ENCODE measurements at regions not wholly inside any gene's neighbourhood (a gene's known extent, or its start where the extent isn't known, plus 50 kb on each side); places are given as distances from the start of the nearest gene placed in this dataset.

GRCh38 chr15:70526974-70527325 is 236.4 kb downstream of the UACA start:
- intact Hi-C loops (cut with DNase I) = no loop called here
- TF ChIP-seq POLR2A (IDR thresholded peaks at IDR 0.05) = no peak
- TF ChIP-seq, protein P1, sequence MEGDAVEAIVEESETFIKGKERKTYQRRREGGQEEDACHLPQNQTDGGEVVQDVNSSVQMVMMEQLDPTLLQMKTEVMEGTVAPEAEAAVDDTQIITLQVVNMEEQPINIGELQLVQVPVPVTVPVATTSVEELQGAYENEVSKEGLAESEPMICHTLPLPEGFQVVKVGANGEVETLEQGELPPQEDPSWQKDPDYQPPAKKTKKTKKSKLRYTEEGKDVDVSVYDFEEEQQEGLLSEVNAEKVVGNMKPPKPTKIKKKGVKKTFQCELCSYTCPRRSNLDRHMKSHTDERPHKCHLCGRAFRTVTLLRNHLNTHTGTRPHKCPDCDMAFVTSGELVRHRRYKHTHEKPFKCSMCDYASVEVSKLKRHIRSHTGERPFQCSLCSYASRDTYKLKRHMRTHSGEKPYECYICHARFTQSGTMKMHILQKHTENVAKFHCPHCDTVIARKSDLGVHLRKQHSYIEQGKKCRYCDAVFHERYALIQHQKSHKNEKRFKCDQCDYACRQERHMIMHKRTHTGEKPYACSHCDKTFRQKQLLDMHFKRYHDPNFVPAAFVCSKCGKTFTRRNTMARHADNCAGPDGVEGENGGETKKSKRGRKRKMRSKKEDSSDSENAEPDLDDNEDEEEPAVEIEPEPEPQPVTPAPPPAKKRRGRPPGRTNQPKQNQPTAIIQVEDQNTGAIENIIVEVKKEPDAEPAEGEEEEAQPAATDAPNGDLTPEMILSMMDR (IDR thresholded peaks at IDR 0.05) = no peak
- H3K4me1 ChIP-seq = peaks cover 0 to 4% (median 0%) of the 10 kb centered on the region in 4 donors
- no peaks in the 10 kb centered on the region for H3K27me3 ChIP-seq
- no peak overlapping the region for H3K27ac ChIP-seq
- DNase-seq = no peak
- H3K4me3 ChIP-seq = no peak overlapping the region
- WGBS (ENCODE audit: insufficient coverage, low coverage, low lambda C conversion rate, missing lambda C conversion rate) = 57% methylated on average over 6 of the region's 6 CpGs
- ATAC-seq = no peak
- H3K36me3 ChIP-seq = no peaks in the 10 kb centered on the region
- no peaks in the 10 kb centered on the region for H3K9me3 ChIP-seq

DNA sequence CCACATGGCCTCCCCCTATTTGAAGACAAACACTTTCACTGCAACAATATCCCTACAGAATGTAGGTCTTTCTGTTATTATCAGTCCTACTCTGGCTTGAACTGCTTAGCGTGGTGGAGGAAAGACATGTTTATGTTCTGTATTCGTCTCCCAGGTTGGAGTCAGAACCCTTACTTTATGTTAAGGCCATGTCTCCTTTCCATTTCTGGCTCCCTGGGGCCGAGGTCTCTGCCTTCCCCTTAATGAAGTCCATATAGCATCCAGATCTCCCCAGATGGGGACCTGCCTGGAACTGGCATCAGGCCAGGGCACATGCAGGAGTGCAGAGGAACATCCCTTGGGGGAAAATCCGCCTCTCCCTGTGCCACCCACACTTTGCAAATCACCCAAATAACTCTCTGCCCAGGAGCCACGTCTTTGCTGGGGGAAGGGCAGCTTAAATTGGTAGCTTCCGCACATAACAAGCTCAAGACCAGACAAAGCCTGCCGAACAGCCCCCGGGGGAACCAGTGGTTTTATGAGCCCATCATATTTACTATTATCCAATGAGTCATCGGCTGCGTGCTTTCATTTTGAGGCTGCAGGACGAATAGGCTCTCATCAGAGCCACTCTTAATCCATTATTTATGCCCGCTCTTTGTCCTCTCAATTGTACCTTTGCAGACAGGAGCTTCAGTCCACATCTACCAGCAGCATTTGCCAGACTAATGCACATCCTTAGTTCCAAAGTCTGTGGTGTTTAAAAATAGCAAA is 237.0 kb downstream of the UACA start:
- no peaks in the 10 kb centered on the region for H3K9me3 ChIP-seq
- peak in 1 of 3 donors; percentile 27 for DNase-seq
- intact Hi-C loops (cut with DNase I) = no loop called here
- ATAC-seq = peak in 3 of 4 donors; percentile 30 to 63 (median 60)
- H3K4me1 ChIP-seq = peaks cover 0 to 4% (median 0%) of the 10 kb centered on the region in 4 donors
- 60% methylated on average over 8 of the region's 12 CpGs for WGBS (ENCODE audit: insufficient coverage, low coverage, low lambda C conversion rate, missing lambda C conversion rate)
- no peak overlapping the region for H3K27ac ChIP-seq
- no peak overlapping the region for H3K4me3 ChIP-seq
- no peak for TF ChIP-seq POLR2A (IDR thresholded peaks at IDR 0.05)
- TF ChIP-seq, protein P1 (IDR thresholded peaks at IDR 0.05) = no peak
- H3K36me3 ChIP-seq = no peaks in the 10 kb centered on the region
- H3K27me3 ChIP-seq = no peaks in the 10 kb centered on the region

GRCh38 chr15:70525551-70525950 is 237.8 kb downstream of the UACA start:
- H3K4me1 ChIP-seq = peaks cover 0 to 4% (median 0%) of the 10 kb centered on the region in 4 donors
- no peaks in the 10 kb centered on the region for H3K27me3 ChIP-seq
- no peak overlapping the region for H3K27ac ChIP-seq
- ATAC-seq (no peak), DNase-seq (no peak)
- TF ChIP-seq, protein P1 (IDR thresholded peaks at IDR 0.05) = no peak
- TF ChIP-seq POLR2A (IDR thresholded peaks at IDR 0.05) = no peak
- WGBS (ENCODE audit: insufficient coverage, low coverage, low lambda C conversion rate, missing lambda C conversion rate) = 71% methylated on average over 1 of the region's 1 CpG
- H3K4me3 ChIP-seq = no peak overlapping the region
- H3K9me3 ChIP-seq = no peaks in the 10 kb centered on the region
- no peaks in the 10 kb centered on the region for H3K36me3 ChIP-seq
- intact Hi-C loops (cut with DNase I) = no loop called here

DNA sequence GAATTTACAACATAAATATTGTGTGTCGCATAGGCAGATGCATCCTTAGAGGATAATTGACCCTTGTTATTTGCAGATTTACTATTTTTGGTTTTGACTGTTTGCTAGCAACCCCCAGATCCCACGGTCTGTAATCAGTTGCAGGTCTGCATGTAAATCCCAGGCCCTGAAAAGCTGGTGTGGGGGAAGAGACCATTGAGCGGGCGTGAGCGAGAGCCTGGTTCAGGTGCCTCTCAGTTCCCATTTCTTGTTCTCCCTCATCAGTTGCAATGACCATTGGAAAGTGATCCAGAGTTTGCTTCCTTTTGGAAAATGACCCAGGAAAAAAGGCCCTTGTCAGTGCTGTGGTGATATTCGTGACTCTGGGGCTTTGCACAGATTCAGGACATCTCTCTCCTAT is 238.9 kb downstream of the UACA start:
- ATAC-seq = no peak
- no peak for TF ChIP-seq POLR2A (IDR thresholded peaks at IDR 0.05)
- TF ChIP-seq, protein P1 (IDR thresholded peaks at IDR 0.05) = no peak
- Histone ChIP-seq H3K4me1 (peaks cover 0 to 4% (median 0%) of the 10 kb centered on the region in 4 donors), H3K36me3 (no peaks in the 10 kb centered on the region), H3K9me3 (no peaks in the 10 kb centered on the region), H3K27ac (no peak overlapping the region), H3K27me3 (no peaks in the 10 kb centered on the region), H3K4me3 (no peak overlapping the region)
- no peak for DNase-seq
- WGBS (ENCODE audit: insufficient coverage, low coverage, low lambda C conversion rate, missing lambda C conversion rate) = 77% methylated on average over 6 of the region's 6 CpGs
- intact Hi-C loops (cut with DNase I) = no loop called here
